GM18868 (cell line): ENCODE measurements at regions not wholly inside any gene's neighbourhood (a gene's known extent, or its start where the extent isn't known, plus 50 kb on each side); places are given as distances from the start of the nearest gene placed in this dataset.
"Not testable (repeated sequence)": the region's sequence is repeated elsewhere in the genome, so short reads cannot be mapped to it uniquely, and the experiment has no call there.

ENCODE experiments used
- ATAC-seq: cut with Tn5 transposase; IDR thresholded peaks from one replicate; pipeline ENCODE4 v1.9.1; 2021; ENCODE audit warnings: mild to moderate bottlenecking, moderate library complexity; ENCODE audit not compliant: unreplicated experiment

DNA sequence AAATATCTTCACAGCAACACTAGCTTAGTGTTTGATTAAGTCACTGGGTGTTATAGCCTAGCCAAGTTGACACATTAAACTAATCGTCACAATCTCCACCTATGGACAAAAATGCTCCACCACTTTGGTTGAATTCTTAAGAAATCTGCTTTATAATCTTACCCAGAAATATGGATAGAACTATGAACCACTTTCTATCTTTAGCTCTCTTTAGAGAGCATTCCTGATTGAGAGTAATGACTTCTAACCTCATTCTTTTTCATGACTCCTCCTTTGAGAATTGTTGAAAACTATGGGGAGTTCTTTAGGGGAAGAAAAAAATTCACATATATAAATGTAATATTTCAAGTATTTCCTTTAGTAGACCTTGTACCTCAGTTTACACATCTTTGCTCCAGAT is 1282.2 kb upstream of the ZEB2 start:
- no peak for ATAC-seq

DNA sequence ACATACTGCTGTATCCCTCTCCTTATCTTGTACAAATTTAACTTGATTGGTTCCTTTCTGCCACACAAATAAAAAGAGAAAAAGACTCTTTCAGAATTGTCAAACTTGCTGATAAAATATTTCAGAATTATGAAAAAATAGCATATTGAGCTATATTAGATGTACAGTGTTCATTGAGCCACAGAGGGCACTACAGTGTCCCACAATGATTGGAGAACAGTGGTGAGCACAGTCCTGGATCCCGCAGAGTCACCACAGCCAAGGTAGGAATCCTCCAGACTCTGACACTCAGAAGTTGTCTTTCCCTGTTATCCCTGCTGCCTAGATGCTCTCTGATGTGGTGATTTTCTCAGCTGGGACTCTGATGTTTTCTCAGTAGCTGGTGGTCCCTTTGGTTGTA is 1281.3 kb upstream of the ZEB2 start:
- ATAC-seq: no peak

DNA sequence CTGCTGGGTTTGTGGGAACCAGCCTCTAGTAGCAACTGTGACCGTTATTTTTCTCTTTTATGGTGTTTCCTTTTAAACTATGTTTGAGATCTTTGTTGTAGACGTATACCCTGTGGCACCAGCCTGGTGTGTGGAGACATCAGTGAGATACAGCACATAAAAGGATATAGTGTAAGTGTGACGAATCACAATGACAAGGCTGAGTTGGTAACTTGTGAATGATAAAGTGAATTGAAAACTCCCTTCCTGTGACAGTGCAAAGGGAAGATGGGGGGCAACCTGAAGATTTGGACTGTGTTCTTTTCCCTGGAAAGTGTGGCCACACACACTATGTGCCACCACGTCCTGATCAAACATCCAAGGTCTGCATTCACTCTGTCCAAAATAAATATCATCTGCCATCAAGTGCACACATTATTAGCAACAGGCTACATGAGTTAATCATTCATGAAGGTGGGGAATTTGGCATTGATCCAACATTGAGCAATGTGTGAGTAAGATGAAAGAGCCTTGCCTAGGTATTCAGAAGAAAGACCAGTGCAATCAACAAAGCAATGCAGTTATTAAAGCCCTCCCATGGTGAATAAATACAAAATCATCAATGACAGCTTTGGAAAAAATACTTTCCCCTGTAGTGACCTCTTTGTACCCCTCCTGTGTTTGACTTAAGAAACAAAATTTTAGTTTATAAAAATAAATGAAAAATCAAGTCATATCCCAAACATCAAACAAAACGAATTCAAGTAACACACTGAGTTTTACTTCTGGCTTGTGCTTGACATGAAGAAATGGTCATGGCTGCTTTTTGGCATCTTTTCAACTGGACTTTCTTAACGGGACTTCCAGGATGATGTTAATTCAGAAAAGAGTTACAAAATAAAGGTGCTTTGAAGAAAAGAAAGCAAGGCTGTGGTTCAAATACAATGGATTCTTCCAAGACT is 1280.5 kb upstream of the ZEB2 start:
- ATAC-seq: no peak

DNA sequence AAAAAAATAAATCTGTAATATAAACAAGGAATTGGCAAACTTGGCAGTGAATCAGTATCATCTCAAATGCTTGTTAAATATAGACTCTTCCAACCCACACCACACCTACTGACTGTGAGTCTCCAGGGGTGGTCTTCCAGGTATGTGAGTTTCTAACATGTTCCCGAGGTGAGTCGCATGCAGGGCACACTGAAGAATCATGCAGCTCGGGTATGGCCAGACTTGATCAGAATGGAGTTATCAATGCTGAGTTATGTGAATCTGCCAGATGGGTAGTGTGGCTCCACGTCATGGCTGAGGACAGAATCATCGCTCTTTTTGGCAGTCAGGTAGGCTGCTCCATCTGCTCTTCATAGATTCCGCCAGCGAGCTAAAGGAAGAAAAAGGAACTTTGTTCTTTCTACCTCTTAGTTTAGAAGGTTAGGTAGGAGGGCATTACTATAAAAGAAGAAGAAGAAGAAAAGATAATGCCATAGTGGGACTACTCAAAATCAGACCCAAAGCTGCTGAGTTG is 1279.7 kb upstream of the ZEB2 start:
- no peak for ATAC-seq

DNA sequence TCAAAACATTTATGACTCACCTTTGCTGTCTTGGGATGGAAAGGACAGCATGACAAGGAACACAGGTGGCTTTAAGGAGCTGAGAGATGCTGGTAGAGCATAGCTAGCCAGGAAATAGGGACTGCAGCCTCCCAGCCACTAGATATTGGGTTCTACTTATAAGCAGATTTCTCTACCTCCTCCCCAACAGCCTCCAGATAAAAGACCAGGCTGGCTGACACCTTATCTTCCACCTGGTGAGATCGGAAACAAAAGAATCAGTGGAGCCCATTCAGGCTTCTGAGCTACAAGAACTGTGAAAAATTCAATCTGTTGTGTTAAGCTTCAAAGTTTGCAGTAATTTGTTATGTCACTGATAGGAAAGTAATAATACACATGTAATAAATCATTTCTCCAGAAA is 1278.5 kb upstream of the ZEB2 start:
- ATAC-seq: no peak

DNA sequence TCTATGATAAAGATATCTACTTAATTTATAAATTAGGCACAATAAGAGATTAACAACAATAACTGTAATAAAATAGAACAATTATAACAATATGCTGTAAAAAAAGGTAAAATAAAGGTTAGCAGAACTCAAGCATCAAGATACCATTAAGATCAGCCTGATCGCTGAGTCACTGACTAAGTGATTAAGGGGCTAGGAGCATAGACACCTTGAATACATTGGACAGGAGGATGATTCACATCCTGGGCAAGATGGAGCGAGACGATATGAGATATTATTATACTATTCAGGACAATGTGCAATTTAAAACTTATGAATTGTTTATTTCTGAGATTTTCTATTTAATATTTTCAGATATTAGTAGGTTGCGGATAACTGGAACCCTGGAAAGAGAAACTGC is 1277.8 kb upstream of the ZEB2 start:
- ATAC-seq: no peak

DNA sequence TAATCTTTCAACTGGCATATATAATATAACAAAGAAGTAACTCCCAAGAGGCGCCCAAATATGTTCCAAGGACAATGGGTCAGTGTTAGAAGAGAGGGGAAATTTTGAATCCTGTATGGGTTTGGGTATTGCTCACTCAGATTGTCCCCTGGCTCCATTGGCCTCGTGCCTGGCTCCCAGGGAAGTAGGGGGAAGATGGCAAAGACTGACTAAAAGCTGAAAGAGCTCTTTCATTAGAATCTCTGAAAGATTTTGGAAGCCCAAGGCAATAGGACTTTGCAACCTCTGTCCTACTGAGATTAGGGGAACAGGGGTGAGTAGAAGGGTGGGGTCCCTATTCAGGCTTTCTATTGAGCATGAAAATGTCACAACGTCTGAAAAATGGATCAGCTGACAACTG is 1272.8 kb upstream of the ZEB2 start:
- no peak for ATAC-seq

DNA sequence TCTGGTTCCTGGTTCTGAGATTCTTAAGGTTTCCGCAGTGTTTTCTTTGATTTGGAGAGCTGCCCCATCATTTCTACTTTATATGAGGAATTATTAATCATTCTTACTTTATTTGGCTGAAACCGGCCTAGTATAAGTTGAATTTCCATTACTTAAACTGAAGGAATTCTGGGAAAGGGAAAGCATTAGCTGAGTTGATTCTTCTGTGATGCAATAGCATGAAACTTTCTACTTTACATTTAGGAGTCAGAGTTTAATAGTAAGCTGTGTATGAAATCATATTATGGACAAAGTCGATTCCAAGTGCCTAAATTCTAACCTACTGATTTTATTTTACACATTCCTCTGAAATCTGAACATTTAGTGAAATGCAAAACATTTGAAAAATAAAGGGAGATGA is 1269.7 kb upstream of the ZEB2 start:
- ATAC-seq: no peak

DNA sequence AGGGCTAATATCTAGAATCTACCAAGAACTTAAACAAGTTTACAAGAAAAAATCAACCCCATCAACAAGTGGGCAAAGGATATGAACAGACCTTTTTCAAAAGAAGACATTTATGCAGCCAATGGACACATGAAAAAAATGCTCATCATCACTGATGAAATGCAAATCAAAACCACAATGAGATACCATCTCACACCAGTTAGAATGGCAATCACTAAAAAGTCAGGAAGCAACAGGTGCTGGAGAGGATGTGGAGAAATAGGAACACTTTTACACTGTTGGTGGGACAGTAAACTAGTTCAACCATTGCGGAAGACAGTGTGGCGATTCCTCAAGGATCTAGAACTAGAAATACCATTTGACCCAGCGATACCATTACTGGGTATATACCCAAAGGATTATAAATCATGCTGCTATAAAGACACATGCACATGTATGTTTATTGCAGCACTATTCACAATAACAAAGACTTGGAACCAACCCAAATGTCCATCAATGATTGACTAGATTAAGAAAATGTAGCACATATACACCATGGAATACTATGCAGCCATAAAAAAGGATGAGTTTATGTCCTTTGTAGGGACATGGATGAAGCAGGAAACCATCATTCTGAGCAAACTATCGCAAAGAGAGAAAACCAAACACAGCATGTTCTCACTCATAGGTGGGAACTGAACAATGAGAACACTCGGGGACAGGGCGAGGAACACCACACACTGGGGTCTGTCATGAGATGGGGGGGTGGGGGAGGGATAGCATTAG is 1267.9 kb upstream of the ZEB2 start:
- ATAC-seq: not testable (repeated sequence)

DNA sequence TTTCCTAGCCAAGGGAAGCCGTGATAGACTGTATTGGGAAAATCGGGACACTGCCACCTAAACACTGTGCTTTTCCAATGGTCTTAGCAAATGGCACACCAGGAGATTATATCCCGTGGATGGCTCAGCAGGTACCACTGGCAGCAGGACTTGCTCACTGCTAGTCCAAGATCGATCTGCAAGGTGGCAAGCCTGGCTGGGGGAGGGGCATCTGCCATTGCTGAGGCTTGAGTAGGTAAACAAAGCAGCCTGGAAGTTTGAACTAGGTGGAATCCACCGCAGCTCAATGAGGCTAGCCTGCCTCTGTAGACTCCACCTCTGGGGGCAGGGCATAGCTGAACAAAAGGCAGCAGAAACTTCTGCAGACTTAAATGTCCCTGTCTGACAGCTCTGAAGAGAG is 1262.7 kb upstream of the ZEB2 start:
- ATAC-seq: not testable (repeated sequence)

DNA sequence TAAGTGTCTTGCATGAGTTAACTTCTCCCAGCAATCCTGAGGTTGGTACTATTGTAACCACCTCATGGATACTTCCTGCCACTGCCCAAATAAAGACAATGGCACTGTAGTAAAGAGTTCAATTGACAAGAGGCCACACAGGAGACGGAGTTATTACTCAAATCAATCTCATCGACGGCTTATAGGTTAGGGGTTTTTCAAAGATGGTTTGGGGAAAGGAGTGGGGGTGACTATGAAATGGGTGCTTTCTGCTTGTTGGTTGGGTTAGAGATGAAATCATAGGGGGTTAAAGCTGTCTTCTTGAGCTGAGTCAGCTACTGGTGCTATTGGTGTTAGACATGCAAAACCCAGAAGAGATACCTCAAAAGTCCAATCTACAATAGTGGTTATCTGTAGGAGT is 1258.0 kb upstream of the ZEB2 start:
- peak; percentile 85 for ATAC-seq

DNA sequence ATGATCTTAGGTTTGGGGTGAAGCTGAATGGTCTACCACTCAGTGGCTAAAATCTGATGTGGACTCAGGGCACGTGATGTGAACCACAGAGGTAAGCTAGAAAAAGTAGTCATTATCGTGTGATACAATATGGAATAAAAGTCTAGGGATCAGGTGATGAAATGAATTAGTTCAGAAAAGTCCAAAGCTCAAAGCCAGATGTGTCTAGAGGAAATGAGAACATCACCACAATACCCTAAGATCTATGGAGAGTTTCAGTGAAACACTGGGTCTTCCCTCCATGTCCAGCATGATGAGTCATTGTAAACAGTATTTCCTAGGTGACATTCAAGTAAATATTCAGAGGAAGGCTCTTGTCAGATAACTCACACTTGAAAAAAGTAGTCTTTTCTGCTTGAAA is 1257.4 kb upstream of the ZEB2 start:
- ATAC-seq: peak; percentile 42

DNA sequence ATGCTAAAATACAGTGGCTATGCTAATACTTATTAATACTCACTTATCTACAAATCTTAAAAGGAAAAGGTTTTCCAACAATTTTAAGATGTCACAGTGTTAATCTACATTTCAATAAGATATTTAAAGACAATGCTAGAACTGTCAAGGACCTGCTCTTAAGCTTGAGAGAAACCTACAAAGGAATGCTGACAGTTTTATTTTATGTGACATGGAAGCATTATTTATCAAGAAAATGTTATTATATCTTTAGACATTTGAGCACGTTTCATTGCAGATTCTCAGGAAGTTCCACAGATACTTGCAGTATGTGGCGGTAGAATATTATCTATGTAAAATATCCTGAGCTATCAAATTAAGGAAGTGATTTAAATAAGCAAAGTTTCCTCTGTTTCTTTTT is 1255.7 kb upstream of the ZEB2 start:
- no peak for ATAC-seq

DNA sequence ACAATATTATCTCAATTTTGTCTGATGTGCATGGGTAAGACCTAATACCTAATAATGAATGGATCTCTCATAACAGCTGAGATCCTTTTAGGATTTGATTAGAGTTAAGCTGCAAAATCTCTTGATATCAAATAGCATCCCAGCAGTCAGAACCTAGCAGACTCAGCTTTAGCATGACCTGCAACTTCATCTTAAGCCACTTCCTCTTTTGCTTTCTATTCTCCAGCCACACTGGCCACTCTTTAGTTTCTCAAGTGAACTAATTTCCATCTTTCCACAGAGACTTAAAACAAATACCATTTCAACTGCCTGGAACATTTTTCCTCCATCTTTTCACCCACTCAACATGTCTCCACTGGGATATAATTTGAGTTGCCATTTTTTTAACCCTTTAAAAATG is 1251.6 kb upstream of the ZEB2 start:
- peak; percentile 96 for ATAC-seq

DNA sequence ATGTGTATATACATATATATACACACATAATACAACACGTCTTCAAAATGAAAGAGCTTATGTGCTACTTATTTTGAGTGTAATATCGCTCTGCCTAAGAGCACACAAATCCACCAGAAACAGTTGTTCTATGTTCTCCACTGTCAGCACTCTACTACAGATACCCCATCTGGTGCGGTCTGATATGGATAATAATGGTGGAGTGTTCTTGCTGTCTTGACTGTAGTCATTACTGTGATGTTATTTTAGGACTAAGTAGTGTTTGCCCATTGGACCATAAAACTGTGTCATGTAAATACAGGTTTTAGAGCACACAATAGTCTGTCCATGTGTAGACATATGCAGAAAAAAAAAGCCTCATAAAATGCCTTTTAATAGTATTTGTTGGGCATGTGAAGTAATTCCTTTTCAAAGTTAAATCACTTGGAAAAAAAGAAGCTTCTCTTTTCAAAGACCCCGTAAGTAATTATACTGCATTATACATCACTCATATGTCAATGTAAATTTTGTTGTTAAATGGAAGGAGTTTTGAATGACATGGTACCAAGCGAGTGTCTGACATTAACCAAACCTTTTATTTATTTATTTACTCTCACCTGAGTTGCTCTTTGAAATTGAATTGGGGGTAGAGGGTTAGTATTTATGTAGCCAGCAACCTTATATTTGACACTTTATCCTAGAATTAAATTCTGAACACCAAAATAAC is 1249.2 kb upstream of the ZEB2 start:
- no peak for ATAC-seq

DNA sequence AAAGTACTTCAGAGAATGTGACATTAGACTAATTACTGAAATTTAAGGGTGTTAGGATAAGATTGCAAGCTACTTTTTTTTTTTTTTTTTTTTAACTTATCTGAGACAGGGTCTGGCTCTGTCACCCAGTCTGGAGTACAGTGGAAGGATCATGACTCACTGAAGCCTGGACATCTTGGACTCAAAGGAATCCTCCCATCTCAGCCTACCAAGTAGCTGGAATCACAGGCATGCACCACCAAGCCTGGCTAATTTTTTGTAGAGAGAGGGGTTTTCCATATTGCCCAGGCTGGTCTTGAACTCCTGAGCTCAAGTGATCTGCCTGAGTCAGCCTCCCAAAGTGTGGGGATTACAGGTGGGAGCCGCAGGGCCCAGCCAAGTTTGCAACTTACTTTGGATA is 1246.0 kb upstream of the ZEB2 start:
- no peak for ATAC-seq

DNA sequence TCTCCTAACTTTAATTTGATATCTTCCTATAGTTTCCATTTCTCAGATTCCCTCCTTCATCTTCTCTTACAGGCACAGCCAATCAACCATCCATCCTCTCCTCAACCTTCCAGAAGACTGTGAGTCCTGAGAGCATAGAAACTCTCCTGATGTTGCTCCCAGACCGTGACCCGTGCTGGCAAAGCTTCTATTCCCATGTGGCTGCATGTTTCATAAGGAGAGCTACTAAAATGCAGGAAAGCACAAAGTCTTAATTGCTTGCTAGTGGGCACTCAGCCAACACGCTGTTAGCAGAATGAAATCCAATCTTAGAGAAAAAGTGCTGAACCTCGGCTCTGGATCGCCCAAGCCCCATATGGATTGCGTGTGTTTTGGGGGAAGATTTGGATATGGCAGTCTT is 1244.7 kb upstream of the ZEB2 start:
- ATAC-seq: no peak

DNA sequence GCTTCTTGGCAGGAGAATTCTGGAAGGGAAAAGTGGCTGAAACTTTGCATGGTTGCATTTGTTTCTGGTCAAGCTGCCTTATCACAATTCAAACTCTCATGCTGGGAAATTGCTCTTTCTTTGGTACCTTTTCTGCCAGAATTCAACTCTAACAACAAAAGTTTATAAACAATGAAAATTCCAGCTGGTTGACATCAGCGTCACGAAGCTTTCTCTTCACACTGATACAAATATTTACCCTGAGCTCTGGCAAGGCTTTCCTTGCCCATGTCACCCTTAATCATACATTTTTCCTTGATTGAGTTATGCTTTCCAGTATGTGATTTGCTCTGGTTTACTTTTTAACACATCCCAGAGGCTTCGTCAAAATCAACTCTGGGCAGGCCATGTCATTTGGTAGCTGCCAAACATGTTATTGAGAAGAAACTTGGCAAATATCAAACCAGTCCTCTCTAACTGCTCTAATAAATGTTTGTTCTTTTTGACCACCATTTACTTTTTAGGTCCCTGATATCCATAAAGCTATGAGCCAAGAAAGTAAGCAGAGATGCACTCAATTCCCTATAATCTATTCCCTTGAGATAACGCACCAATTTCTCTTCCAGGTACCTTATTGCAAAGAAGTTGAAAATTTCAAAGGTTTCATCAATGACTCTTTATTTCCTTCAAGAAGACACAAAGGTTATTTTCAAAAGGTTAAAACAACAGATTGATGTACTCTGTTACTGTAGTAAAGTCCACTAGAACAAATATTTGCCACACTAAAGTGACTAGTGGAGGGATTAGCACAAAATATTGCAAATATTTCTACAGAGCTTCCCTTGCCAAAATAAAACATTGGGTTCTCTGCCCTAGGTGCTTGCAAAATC is 1241.1 kb upstream of the ZEB2 start:
- ATAC-seq: no peak

DNA sequence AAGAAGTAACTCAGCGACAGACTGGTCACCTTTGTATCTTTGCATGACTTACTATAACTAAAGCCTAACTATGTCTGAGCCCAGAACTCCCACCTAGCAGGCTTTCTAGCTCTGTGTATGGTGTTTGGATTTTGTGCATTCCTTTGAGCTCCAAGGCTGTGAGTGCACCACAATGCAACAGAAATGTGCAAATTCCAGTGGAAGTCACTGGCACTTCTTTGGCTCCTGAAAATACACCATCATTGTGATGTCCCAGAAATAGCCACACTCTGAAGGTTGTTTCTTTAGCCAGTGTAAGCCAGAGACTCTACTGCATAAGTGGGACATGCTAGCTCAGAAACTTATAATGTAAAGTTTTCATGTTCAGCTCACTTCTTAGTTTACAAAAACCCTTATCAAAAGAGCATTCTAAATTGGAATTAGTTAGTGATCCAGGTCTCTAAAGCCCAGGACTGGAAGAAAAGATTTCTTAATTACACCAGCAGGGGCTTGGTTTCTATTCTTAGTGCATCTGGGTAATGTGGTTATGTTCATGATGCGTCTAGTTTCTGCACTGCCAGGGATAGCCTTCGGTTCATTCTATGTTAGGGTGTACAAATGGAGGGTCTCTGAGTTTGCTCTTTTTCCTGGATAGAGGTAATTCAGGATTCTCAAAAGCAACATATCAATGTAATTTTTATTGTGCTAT is 1239.5 kb upstream of the ZEB2 start:
- peak; percentile 50 for ATAC-seq
